HG03575 (cell line): ENCODE measurements at regions not wholly inside any gene's neighbourhood (a gene's known extent, or its start where the extent isn't known, plus 50 kb on each side); places are given as distances from the start of the nearest gene placed in this dataset.
A peak's percentile ranks its signal among the peaks of the same experiment; 100 is the strongest.
"Not testable (repeated sequence)": the region's sequence is repeated elsewhere in the genome, so short reads cannot be mapped to it uniquely, and the experiment has no call there.

Experiments
- ATAC-seq: cut with Tn5 transposase; IDR thresholded peaks from one replicate; pipeline ENCODE4 v1.9.1; 2021; ENCODE audit not compliant: unreplicated experiment, insufficient number of reproducible peaks, low FRiP score; ENCODE audit errors: extremely low read depth

DNA sequence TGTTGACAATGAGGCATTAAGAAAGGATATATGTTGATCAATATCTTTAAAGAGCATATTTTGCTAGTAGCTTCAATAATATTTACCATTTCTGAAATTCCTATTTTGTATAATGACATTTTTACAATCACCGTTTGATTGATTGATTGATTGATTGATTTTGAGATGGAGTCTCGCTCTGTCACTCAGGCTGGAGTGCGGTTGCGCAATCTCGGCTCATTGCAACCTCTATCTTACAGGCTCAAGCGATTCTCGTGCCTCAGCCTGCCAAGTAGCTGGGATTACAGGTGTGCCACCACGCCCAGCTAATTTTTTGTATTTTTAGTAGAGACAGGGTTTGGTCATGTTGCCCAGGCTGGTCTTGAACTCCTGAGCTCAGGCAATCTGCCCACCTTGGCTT is 150.9 kb upstream of the TEX13D start:
- ATAC-seq: not testable (repeated sequence)

DNA sequence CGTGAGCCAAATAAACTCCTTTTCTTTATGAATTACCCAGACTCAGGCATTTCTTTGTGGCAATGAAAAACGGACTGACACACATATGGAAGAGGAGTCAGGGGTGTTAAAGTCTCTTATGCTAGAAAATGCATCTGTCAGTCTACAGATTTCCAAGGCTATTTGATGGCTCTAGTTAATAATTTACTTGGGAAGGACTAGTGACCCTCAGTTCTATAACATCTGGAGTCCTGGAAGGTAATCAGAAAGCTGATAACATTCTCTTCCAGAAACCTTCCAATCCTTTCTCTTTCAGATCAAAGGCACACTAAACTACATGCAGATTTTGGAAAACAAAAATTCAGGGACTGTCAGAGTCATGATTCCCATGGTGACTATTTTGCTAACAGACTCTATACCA is 142.0 kb upstream of the TEX13D start:
- no peak for ATAC-seq

DNA sequence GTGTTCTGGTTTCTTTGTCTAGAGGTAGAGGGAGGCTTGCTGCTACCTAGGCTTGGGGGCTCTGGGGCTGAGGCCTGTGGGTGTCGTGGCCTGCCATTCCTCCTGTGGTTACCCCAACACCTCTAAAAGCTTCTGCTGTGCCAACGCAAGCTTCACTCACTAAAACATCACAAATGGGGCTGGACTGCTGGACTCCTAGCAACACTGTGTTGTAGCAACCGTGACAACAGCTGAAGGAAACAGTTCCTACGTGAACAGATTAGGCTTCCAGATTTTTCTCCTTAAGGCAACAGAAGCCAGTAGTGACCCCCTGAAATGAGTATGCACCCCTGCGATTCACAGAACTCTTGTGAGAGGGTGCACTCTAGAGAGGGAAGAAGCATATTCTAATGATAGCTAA is 138.3 kb upstream of the TEX13D start:
- ATAC-seq: no peak

DNA sequence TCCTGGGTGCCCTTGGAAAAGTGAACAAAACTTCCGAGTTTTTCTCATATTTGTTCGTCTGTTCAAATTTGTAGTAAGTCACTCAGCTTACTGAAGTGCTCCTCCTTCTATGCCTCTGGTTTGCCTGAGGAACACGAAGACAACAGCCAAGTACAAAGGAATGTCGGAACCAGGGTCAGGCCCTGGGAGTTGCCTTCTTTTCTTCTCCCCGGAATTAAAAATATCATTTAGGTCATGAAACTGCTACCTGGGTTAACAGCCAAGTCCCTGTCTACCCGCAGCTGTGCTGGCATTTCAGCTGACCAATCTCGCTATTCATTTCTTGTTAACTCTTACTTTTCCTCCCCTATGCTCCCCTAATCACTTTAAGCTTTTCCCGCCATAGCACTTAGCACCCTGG is 137.6 kb upstream of the TEX13D start:
- no peak for ATAC-seq

DNA sequence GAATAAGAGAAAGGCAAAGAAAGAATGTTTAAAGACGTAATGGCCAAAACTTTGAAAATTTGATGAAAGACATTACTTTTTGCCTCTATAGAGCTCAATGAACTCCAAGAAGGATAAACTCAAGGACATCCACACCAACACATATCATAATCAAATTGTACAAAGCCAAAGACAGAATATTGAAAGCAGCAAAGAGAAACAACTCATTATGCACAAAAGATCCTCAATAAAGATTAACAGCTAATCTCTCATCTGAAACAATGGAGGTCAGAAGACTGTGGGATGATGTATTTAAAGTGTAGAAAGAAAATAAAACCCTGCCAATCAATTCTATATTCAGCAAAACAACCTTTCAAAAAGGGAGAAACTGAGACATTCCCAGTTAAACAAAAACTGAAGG is 129.1 kb upstream of the TEX13D start:
- ATAC-seq: no peak

DNA sequence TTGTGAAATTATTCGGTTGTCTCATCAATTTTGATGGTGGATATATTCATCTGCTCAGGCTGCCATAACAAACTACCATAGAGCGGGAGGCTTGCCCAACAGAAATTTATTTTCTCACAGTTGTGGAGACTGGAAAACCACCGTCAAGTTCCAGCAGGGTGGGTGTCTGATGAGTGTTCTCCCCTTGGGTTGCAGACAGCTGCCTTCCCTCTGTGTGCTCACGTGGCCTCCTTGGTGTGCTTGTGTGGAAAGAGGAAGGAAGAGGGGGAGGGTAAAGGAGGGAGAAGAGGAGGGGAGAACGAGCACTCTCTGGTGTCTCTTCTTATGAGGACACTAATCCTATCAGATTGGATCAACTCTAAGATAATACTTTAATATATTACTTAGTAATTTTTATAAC is 123.8 kb upstream of the TEX13D start:
- ATAC-seq: no peak

DNA sequence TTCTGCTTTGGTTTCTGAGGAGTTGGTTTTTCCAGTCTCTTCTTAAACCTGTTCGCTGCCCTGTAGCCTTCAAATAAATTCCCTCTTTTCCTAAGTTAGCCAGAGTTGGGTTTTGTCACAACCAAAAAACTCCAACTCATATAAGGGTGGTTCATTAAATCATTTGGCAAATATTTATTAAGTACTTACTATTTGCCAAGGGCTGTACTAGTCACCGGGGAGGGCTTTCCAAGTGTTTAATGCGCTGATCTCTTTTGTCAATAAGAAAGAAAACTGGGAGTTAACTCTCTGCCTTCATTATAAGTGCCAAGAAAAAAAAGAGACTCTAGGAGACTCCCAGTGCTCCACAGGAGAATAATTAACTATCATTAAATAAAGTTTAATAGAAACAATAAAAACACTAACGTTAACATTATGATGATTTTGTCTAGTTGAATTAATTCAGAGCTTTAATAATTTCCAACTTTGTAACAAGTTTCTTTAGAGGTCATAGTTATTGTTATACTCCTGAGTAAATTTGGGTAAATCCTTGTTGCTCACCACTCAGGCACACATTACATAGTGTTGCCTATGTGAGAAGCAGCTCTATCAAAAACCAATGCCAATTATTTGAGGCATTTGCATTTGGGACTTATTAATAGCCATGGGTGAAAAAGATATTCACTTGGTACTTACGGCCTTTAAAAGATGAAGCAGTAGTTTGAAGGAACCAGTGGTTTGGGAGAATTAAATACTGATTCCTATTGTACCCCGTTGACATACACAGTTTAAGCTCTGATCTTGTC is 122.5 kb upstream of the TEX13D start:
- no peak for ATAC-seq

- peak; percentile 76 for ATAC-seq
These were observed 121.0 kb upstream of the TEX13D start for GRCh38 chrX:124211312-124211942.

DNA sequence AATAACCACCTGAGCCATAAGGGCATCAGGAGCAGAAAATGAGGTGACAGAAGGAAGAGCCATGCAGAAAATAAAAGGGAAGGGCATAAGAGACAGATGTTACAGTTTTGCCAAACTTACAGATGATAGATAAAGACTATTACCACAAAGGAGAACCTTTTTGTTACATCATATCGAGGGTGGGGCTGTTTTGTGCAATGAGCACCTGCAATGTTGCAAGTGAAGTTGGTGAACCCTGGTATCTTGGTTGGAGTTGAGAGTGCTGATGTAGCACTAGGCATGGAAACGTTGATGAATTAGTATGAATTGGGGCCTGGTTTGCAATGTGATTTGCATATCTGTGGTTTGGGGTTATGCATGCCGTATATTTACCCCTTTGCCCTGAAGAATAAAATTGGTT is 119.8 kb upstream of the TEX13D start:
- no peak for ATAC-seq

- ATAC-seq: no peak
These were observed 116.7 kb upstream of the TEX13D start for GRCh38 chrX:124215786-124216185.

DNA sequence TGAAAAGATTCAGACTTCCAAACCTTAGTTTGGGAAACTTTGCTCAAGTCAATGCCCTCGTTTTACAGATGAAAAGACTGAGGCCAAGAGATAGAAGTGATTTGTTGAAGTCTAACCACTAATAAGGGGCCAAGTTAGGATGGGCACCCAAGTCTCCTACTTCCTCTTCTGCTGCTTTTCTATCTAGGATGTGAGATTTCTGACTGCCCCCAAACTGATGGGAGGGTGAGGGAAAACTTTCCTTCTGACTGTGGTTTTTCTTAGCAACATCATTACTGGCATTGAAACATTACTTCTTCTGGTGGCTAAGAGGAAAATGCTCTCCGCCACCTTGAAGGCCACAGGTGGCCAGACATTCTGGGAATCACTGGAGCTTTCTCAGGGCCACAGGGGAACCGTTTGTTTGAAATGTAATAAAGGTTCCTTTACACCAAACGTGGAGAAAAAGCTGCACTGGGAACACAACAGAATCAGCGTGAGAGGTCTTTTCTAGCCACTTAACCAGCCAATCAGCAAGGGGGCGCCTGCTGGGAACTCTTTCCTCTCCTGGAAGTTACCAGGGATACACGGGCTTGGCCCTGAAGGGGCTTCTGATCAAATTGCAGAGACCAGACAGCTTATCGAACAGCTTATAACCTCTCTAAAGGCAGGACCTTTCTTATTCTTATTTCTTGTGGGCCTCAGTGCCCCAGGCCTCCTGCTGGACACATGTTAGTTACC is 115.9 kb upstream of the TEX13D start:
- ATAC-seq: no peak

DNA sequence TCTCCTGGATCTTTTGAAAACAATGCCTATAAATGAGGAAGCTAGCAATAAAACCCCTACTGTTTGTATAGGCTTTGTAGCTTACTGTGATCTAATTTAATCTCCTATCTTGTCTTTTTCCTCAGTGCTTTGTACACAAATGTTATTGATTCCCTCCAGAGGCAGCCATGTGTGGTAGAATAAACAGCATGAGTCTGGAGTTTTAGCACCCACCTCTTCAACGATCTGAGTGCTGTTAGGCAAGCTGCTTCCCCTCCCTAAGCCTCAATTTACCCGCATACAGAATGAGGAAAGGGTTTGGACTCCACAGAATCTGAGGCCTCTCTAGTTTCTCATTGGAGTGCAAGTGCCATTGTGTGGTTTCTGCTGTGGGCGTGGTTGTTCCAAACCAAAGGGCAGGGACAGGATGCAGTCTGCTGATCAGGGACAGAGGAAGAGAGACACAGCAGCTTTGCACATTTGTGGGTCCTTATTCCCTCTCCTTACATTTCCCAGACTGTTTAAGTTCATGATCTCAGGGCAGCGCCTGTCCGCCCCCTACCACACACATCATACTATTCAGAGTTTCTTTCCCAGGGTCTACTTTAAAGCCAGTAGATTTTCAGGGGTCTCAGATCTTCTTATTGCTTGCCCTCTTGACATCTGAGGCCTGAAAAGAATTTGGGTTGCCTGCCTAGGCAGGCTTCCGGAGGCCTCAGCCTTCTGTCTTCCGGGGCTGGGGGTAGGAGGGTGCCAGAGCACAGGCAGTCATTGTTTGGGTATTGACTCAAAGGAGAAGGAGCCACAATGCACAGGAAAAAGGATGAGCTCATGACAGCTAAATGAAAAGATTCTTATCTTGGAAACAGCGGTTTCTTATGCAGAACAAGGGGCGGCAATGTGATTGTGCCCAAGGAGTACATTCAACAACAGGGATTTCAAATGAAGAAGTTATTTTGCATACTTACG is 114.9 kb upstream of the TEX13D start:
- ATAC-seq: no peak

- ATAC-seq: no peak
These were observed 108.9 kb upstream of the TEX13D start for GRCh38 chrX:124223524-124223923.

- ATAC-seq: no peak
These were observed 107.9 kb upstream of the TEX13D start for GRCh38 chrX:124224528-124224927.

DNA sequence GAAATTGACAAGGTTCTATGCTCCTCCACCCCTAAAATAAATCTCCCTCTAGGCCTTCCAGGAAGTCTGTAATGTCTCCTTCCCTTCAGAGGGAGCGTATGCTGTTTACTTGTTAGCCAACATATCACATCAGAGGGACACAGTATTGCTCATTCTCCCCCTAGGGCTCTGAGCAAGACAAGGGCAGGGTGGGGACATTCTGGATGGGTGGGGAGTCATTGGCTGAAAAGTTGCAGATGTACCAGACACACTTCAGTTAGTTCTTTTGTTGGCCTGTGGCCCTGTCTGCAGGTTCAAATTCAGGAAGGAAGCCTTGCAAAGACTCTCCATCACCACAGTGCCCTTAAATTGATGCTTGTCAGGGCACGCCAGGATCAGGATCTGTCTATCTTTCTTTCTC is 106.3 kb upstream of the TEX13D start:
- ATAC-seq: no peak

GRCh38 chrX:124228849-124229248 is 103.6 kb upstream of the TEX13D start:
- ATAC-seq: no peak

- ATAC-seq: no peak
These were observed 103.1 kb upstream of the TEX13D start for GRCh38 chrX:124229374-124229773.

GRCh38 chrX:124230655-124231450 is 101.6 kb upstream of the TEX13D start:
- no peak for ATAC-seq

GRCh38 chrX:124231451-124231759 is 101.1 kb upstream of the TEX13D start:
- no peak for ATAC-seq
